ENCODE measurements at regions not wholly inside any gene's neighbourhood (a gene's known extent, or its start where the extent isn't known, plus 50 kb on each side); places are given as distances from the start of the nearest gene placed in this dataset.

DNA sequence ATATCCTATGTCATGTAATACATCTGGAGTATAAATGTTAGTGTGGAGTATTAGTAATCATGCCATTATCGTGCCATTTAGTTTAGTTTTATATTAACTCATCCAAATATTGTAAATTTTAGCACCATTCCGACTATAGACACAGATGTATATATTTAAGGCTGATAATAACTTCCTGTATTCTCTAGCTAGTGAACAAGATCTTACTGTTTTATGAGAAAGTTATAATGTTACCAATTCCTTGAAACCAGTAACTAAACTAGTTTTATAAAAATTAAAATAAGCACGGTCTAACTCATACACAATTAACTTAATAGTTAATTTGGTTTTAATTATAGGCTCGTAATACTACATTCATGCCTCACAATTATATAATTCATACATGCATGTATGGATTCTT is 808.6 kb downstream of the USP25 start:
- TF ChIP-seq, protein P1, sequence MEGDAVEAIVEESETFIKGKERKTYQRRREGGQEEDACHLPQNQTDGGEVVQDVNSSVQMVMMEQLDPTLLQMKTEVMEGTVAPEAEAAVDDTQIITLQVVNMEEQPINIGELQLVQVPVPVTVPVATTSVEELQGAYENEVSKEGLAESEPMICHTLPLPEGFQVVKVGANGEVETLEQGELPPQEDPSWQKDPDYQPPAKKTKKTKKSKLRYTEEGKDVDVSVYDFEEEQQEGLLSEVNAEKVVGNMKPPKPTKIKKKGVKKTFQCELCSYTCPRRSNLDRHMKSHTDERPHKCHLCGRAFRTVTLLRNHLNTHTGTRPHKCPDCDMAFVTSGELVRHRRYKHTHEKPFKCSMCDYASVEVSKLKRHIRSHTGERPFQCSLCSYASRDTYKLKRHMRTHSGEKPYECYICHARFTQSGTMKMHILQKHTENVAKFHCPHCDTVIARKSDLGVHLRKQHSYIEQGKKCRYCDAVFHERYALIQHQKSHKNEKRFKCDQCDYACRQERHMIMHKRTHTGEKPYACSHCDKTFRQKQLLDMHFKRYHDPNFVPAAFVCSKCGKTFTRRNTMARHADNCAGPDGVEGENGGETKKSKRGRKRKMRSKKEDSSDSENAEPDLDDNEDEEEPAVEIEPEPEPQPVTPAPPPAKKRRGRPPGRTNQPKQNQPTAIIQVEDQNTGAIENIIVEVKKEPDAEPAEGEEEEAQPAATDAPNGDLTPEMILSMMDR (IDR thresholded peaks at IDR 0.05): no peak
- intact Hi-C loops (cut with DNase I, micrococcal nuclease): no loop called here
- Histone ChIP-seq H3K36me3 (ENCODE audit: low read depth) (no peaks in the 10 kb centered on the region), H3K4me3 (no peak overlapping the region), H3K4me1 (ENCODE audit: low read depth) (no peaks in the 10 kb centered on the region), H3K9me3 (no peaks in the 10 kb centered on the region)
- ATAC-seq: no peak
- no peak for DNase-seq

DNA sequence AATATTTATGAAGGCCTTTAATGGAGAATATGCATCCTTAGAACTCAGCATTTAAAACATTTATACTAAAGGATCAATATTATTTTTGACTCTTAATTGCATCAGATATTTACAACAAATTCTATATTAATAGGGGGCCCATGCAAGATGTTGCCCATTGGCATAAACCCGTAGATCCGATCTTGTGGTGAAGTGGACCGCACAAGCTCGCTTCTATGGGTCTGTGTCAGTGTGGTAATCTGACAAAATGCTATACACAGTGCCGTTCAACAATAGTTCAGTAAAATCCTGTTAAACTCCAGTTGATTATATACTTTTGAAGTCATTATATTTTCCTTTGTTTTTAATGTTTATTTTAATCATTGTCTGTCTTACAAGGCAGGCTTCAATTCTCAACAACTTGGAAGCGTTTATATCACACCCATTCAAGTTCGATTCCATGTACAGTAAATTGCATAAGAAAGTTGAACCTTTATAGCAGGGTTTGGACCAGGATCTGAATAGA is 809.2 kb downstream of the USP25 start:
- Histone ChIP-seq H3K9me3 (no peaks in the 10 kb centered on the region), H3K36me3 (ENCODE audit: low read depth) (no peaks in the 10 kb centered on the region), H3K4me1 (ENCODE audit: low read depth) (no peaks in the 10 kb centered on the region), H3K4me3 (no peak overlapping the region)
- intact Hi-C loops (cut with DNase I, micrococcal nuclease): no loop called here
- DNase-seq: no peak
- no peak for ATAC-seq
- TF ChIP-seq, protein P1 (IDR thresholded peaks at IDR 0.05): no peak

DNA sequence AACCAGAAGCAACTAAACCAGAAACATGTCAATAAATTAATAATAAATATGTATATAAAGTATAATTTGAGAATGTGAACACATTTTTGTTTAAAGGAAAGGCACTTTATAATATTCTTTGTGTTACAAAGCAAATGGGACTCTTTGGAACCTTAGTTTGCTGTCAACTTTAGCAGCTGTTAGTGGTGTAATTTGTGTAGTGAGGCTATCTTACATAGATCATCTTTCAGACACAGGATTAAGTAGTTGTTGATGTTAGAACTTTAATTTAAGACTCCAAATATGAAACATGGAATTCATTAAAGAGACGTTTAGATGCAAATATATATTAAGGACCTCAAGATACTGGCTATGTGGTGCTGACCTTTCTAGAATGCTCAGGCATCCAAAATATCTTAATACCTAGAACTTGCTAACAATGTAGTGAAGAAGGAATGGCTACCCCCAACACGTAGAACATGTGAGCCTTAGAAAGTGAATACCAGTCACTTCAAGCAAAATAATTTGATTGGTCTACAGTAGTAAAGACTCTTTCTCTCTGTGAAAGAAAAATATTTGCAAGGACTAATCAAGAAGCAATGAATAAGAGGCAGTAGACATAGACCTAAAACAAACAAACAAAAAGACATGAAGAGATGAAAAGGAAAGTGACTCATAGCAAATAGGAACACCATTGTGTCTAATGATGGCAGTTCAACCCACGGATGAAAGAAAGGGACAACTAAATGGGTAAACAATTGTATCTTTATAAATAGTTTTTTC is 811.4 kb downstream of the USP25 start:
- DNase-seq: no peak
- no peak for ATAC-seq
- TF ChIP-seq, protein P1 (IDR thresholded peaks at IDR 0.05): no peak
- no peaks in the 10 kb centered on the region for H3K36me3 ChIP-seq (ENCODE audit: low read depth)
- no peak overlapping the region for H3K4me3 ChIP-seq
- intact Hi-C loops (cut with DNase I, micrococcal nuclease): no loop called here
- no peaks in the 10 kb centered on the region for H3K4me1 ChIP-seq (ENCODE audit: low read depth)
- H3K9me3 ChIP-seq: no peaks in the 10 kb centered on the region

DNA sequence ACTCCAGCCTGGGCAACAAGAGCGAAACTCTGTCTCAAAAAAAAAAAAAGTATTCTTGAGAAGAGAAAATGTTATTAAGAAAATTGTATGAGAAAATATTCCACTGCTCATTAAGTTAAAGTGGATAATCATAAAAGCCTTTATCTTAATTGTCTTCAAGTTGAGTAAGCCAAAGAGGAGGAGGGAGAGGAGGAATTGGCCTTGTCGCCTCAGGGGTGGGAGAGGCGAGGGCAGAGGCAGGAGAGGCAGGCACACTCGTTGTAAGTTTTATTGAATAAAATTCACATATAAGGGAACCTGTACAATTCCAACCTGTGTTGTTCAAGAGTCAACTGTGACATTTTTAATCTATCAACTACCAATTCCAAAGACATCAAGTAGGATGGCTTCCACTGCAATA is 820.3 kb downstream of the USP25 start:
- DNase-seq (no peak), ATAC-seq (no peak)
- no peaks in the 10 kb centered on the region for H3K36me3 ChIP-seq (ENCODE audit: low read depth)
- no peak overlapping the region for H3K4me3 ChIP-seq
- H3K4me1 ChIP-seq (ENCODE audit: low read depth): no peaks in the 10 kb centered on the region
- no peaks in the 10 kb centered on the region for H3K9me3 ChIP-seq
- intact Hi-C loops (cut with DNase I, micrococcal nuclease): no loop called here
- TF ChIP-seq, protein P1 (IDR thresholded peaks at IDR 0.05): no peak

DNA sequence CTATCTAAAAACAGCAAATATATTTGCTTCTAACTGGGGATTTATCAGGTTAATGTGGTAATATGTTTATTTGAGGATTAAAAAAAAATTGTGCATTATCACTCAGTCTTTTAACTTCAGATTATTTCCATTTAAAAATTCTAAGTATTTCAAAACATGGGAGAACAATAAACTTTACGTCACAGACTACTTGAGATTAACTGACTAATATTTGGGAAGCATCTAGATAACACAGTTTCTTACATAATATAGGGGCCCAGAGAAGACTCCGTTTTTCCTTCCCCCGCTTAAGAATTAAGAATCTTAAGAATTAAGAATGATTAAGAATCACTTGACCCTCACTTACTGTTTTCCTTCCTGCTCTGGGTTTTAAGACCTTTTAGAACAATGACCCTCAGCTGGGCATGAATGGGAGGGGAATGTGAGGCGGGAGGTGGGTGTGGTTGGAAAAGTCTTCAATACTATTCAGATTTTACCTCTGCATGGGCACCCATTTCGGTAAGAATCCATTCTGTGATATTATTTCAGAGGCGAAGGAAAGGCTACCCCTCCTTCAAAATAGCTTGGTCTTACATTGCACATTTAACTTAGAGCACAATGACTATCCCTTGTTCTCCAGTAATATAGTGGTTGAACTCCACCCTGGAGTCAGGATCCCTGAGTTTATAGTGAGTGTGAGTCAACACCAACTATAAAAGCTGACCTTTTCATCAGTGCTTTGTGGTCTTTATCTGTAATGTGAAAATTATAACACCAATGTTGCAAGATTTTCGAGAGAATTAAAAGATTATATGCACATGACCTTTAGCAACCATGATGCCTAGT is 821.3 kb downstream of the USP25 start:
- Histone ChIP-seq H3K4me3 (no peak overlapping the region), H3K36me3 (ENCODE audit: low read depth) (no peaks in the 10 kb centered on the region), H3K9me3 (no peaks in the 10 kb centered on the region), H3K4me1 (ENCODE audit: low read depth) (no peaks in the 10 kb centered on the region)
- DNase-seq (no peak), ATAC-seq (no peak)
- intact Hi-C loops (cut with DNase I, micrococcal nuclease): no loop called here
- TF ChIP-seq, protein P1 (IDR thresholded peaks at IDR 0.05): no peak

All from mucosa of descending colon (tissue), 3 donors.